Keratinocyte (primary cell): ENCODE measurements at regions not wholly inside any gene's neighbourhood (a gene's known extent, or its start where the extent isn't known, plus 50 kb on each side); places are given as distances from the start of the nearest gene placed in this dataset.

ENCODE experiments used
- DNase-seq: peaks from one replicate; pipeline ENCODE4 v3.0.0-alpha.2; 2011; ENCODE audit warnings: low read depth, missing footprints, low spot score
- FAIRE-seq: peaks from 2 replicates; lab custom pipeline; 2011; peaks lifted over from hg19 to GRCh38; lab: Jason Lieb, UNC
- H2AFZ ChIP-seq: 2 replicates; pipeline ENCODE4 v1.6.0; 2012; ENCODE audit warnings: low read length, control low read depth, inconsistent platforms; ENCODE audit not compliant: control insufficient read depth
- H3K27ac ChIP-seq: 2 replicates; pipeline ENCODE4 v1.5.1; 2011; ENCODE audit warnings: low read length; ENCODE audit not compliant: control insufficient read depth, insufficient read depth
- H3K27me3 ChIP-seq: 3 replicates; pipeline ENCODE4 v1.6.0; 2011; ENCODE audit warnings: low read length; ENCODE audit not compliant: control insufficient read depth, insufficient read depth; ENCODE audit errors: extremely low read depth
- H3K36me3 ChIP-seq, 2 experiments: 2 replicates in 1 of 2; 3 replicates in 1 of 2; pipeline ENCODE4 v1.5.1; 2011; ENCODE audit warnings: low read length in 2 of 2, mild to moderate bottlenecking in 1 of 2; ENCODE audit not compliant: control insufficient read depth in 2 of 2, insufficient read depth in 2 of 2; ENCODE audit errors: extremely low read depth in 1 of 2
- H3K4me1 ChIP-seq: 3 replicates; pipeline ENCODE4 v1.5.1; 2011; ENCODE audit warnings: low read length; ENCODE audit not compliant: control insufficient read depth, insufficient read depth; ENCODE audit errors: extremely low read depth
- H3K4me2 ChIP-seq: 3 replicates; pipeline ENCODE4 v1.6.0; 2011; ENCODE audit warnings: low read depth, low read length; ENCODE audit not compliant: control insufficient read depth, insufficient read depth; ENCODE audit errors: extremely low read depth
- H3K4me3 ChIP-seq, 3 experiments: fragments of 200-600 bp in 1 of 3; sonication (generic) in 1 of 3; 2 replicates in 2 of 3; 3 replicates in 1 of 3; pipeline ENCODE4 v1.5.1; 2011 to 2016; ENCODE audit warnings: low read length in 3 of 3, mild to moderate bottlenecking in 3 of 3, control low read depth in 2 of 3, inconsistent platforms in 1 of 3, low read depth in 1 of 3, mixed read lengths in 1 of 3, mixed run types in 1 of 3, moderate library complexity in 1 of 3; ENCODE audit not compliant: control insufficient read depth in 2 of 3, insufficient read depth in 2 of 3; ENCODE audit errors: extremely low read depth in 1 of 3
- H3K79me2 ChIP-seq: 2 replicates; pipeline ENCODE4 v1.6.0; 2012; ENCODE audit warnings: low read length; ENCODE audit not compliant: control insufficient read depth, insufficient read depth
- H3K9ac ChIP-seq: 3 replicates; pipeline ENCODE4 v1.6.0; 2011; ENCODE audit warnings: low read length; ENCODE audit not compliant: control insufficient read depth, insufficient read depth; ENCODE audit errors: extremely low read depth
- H3K9me1 ChIP-seq: 3 replicates; pipeline ENCODE4 v1.6.0; 2011; ENCODE audit warnings: low read length; ENCODE audit not compliant: control insufficient read depth, insufficient read depth; ENCODE audit errors: extremely low read depth
- H3K9me3 ChIP-seq: 2 replicates; pipeline ENCODE4 v1.5.1; 2012; ENCODE audit warnings: low read depth, low read length; ENCODE audit not compliant: control insufficient read depth
- H4K20me1 ChIP-seq: 3 replicates; pipeline ENCODE4 v1.6.0; 2011; ENCODE audit warnings: low read length; ENCODE audit not compliant: control insufficient read depth, insufficient read depth; ENCODE audit errors: extremely low read depth
- EZH2 ChIP-seq: IDR thresholded peaks from one replicate; pipeline ENCODE4 v1.6.1; 2012; ENCODE audit warnings: inconsistent platforms, mild to moderate bottlenecking, low read length, moderate library complexity
- dilution Hi-C: fragments of 300-500 bp; cut with MboI; formaldehyde crosslinking; loops from one replicate; pipeline ENCODE4 v1.7.0; 2020; ENCODE audit warnings: low sequenced_read_pairs; ENCODE audit not compliant: extremely low pct_ligation_motif_present
- TF ChIP-seq, protein P1 (sequence below), 3 experiments: IDR thresholded peaks in 1 of 3; conservative IDR thresholded peaks in 1 of 3; optimal IDR thresholded peaks in 1 of 3; 2 replicates in 2 of 3; 3 replicates in 1 of 3; pipeline versions ENCODE3 to v1.5.1; 2011; ENCODE audit warnings: low read length in 3 of 3, mild to moderate bottlenecking in 3 of 3, moderate library complexity in 2 of 3, control low read depth in 1 of 3, inconsistent platforms in 1 of 3; ENCODE audit not compliant: insufficient read depth in 2 of 3; ENCODE audit errors: extremely low read depth in 1 of 3

DNA sequence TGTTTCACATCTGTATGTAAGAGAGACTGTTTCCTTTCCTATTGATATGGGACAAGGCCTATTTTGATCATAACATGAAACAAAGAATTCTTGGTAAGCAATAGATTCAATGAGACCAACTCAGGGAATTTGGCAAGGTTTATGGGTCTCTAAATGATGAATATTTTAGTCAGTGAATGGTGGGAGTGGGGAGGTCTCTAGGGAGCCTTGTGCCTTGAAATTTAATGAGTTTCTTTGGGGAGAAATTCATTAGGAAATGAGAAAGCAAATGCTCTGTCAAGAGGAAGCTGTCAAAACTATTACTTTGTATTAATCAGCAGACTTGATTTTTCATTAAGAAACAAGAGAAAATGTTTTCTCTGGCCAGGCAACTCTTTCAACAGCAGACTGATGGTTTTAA, 921.7 kb upstream of the API5 start:
- H3K27ac ChIP-seq = no peak overlapping the region
- H2AFZ ChIP-seq = no peak overlapping the region
- FAIRE-seq = no peak
- no peaks in the 10 kb centered on the region for H3K4me1 ChIP-seq
- no peaks in the 10 kb centered on the region for H3K27me3 ChIP-seq
- no peak overlapping the region for H3K9ac ChIP-seq
- no peaks in the 10 kb centered on the region for H4K20me1 ChIP-seq
- no peak overlapping the region for H3K4me2 ChIP-seq
- H3K36me3 ChIP-seq = no peaks in the 10 kb centered on the region
- H3K9me1 ChIP-seq = no peaks in the 10 kb centered on the region
- H3K79me2 ChIP-seq = no peaks in the 10 kb centered on the region
- H3K4me3 ChIP-seq = no peak overlapping the region
- H3K9me3 ChIP-seq = no peaks in the 10 kb centered on the region
- DNase-seq = no peak
- TF ChIP-seq, protein P1, sequence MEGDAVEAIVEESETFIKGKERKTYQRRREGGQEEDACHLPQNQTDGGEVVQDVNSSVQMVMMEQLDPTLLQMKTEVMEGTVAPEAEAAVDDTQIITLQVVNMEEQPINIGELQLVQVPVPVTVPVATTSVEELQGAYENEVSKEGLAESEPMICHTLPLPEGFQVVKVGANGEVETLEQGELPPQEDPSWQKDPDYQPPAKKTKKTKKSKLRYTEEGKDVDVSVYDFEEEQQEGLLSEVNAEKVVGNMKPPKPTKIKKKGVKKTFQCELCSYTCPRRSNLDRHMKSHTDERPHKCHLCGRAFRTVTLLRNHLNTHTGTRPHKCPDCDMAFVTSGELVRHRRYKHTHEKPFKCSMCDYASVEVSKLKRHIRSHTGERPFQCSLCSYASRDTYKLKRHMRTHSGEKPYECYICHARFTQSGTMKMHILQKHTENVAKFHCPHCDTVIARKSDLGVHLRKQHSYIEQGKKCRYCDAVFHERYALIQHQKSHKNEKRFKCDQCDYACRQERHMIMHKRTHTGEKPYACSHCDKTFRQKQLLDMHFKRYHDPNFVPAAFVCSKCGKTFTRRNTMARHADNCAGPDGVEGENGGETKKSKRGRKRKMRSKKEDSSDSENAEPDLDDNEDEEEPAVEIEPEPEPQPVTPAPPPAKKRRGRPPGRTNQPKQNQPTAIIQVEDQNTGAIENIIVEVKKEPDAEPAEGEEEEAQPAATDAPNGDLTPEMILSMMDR (optimal IDR thresholded peaks at IDR 0.05 in 1 of 3, IDR thresholded peaks at IDR 0.05 in 1 of 3, conservative IDR thresholded peaks at IDR 0.05 in 1 of 3; ENCODE audit: extremely low read depth in 1 of 3, insufficient read depth in 2 of 3, low read length in 3 of 3) = no peak
- dilution Hi-C loops = no loop called here

DNA sequence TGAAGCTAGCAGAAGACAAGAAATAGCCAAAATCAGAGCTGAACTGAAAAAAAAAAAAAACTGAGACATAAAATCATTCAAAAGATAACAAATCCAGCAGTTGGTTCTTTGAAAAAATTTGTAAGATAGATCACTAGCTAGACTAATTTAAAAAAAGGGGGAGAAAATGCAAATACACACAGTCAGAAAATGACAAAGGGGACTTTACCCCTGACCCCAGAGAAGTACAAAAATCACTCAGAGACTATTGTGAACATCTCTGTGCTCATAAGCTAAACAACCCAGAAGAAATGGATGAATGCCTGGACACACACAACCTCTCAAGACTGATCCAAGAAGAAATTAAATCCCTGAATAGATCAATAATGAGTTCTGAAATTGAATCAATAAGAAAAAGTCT, 914.3 kb upstream of the API5 start:
- Histone ChIP-seq H3K27ac (no peak overlapping the region), H3K9ac (no peak overlapping the region), H3K4me1 (no peaks in the 10 kb centered on the region), H3K9me1 (no peaks in the 10 kb centered on the region), H2AFZ (no peak overlapping the region), H3K4me3 (no peak overlapping the region), H3K9me3 (no peaks in the 10 kb centered on the region), H3K36me3 (no peaks in the 10 kb centered on the region), H4K20me1 (no peaks in the 10 kb centered on the region), H3K27me3 (no peaks in the 10 kb centered on the region), H3K79me2 (no peaks in the 10 kb centered on the region), H3K4me2 (no peak overlapping the region)
- FAIRE-seq = no peak
- no peak for DNase-seq
- TF ChIP-seq EZH2 = no peak
- TF ChIP-seq, protein P1 (optimal IDR thresholded peaks at IDR 0.05 in 1 of 3, IDR thresholded peaks at IDR 0.05 in 1 of 3, conservative IDR thresholded peaks at IDR 0.05 in 1 of 3; ENCODE audit: extremely low read depth in 1 of 3, insufficient read depth in 2 of 3, low read length in 3 of 3) = no peak
- dilution Hi-C loops = no loop called here
